GM12878 (cell line): ENCODE measurements at regions not wholly inside any gene's neighbourhood (a gene's known extent, or its start where the extent isn't known, plus 50 kb on each side); places are given as distances from the start of the nearest gene placed in this dataset.

Experiments
- ATAC-seq: fragments of 200-7000 bp; cut with Tn5 transposase; 3 replicates; pipeline ENCODE4 v1.9.1; 2020; ENCODE audit warnings: mild to moderate bottlenecking, moderate library complexity
- BruUV-seq: library from RNA; stranded (reverse); fragments of 400-500 nt; replicated peaks from 2 replicates; lab custom pipeline; 2021; lab: Mats Ljungman, UMichigan
- CTCF ChIA-PET: fragments of 300-600 bp; sonication (Branson Sonifier 250); formaldehyde crosslinking; extraction: SDS; loops from one replicate; lab custom pipeline; 2021; ENCODE audit warnings: inconsistent platforms; lab: Yijun Ruan, JAX
- POLR2A ChIA-PET: fragments of 350-600 bp; formaldehyde crosslinking; extraction: SDS; loops from one replicate; lab custom pipeline; 2021; ENCODE audit warnings: inconsistent platforms; lab: Charles Lee
- RAD21 ChIA-PET: fragments of 300-600 bp; sonication (Branson Sonifier 250); formaldehyde crosslinking; loops from one replicate; lab custom pipeline; 2023; ENCODE audit warnings: antibody characterized with exemption; ENCODE audit not compliant: unreplicated experiment; lab: Charles Lee
- SMC1A ChIA-PET: fragments of 300-600 bp; sonication (Branson Sonifier 250); formaldehyde crosslinking; loops from one replicate; lab custom pipeline; 2023; ENCODE audit not compliant: unreplicated experiment, uncharacterized antibody; lab: Charles Lee
- DNase-seq: peaks from one replicate; pipeline ENCODE4 v3.0.0-alpha.2; 2011; ENCODE audit warnings: low read depth, low spot score
- FAIRE-seq: peaks from 3 replicates; lab custom pipeline; 2011; peaks lifted over from hg19 to GRCh38; lab: Jason Lieb, UNC
- H2AFZ ChIP-seq: 2 replicates; pipeline ENCODE4 v1.6.0; 2011; ENCODE audit warnings: low read depth, low read length, control low read depth; ENCODE audit not compliant: control insufficient read depth
- H3K27ac ChIP-seq: 2 replicates; pipeline ENCODE4 v1.5.1; 2011; ENCODE audit warnings: control low read depth; ENCODE audit not compliant: control insufficient read depth, insufficient read depth
- H3K27me3 ChIP-seq, 2 experiments: replicated peaks in 1 of 2; 2 replicates each; pipeline versions ENCODE4 v1.6.0 to v1.6.1; 2011; ENCODE audit warnings: low read length in 1 of 2; ENCODE audit not compliant: control insufficient read depth in 2 of 2, insufficient read depth in 2 of 2
- H3K36me3 ChIP-seq, 2 experiments: 2 replicates each; pipeline ENCODE4 v1.5.1; 2011; ENCODE audit warnings: low read length in 1 of 2; ENCODE audit not compliant: control insufficient read depth in 2 of 2, insufficient read depth in 2 of 2
- H3K4me1 ChIP-seq: 2 replicates; pipeline ENCODE4 v1.6.1; 2011; ENCODE audit warnings: mild to moderate bottlenecking, low read length, moderate library complexity, mixed read lengths; ENCODE audit not compliant: control insufficient read depth, insufficient read depth
- H3K4me2 ChIP-seq: 2 replicates; pipeline ENCODE4 v1.6.0; 2011; ENCODE audit warnings: control low read depth; ENCODE audit not compliant: control insufficient read depth, insufficient read depth
- H3K4me3 ChIP-seq: fragments of 200-600 bp; sonication (generic); 2 replicates; pipeline ENCODE4 v1.5.1; 2016
- H3K79me2 ChIP-seq: 2 replicates; pipeline ENCODE4 v1.6.0; 2011; ENCODE audit warnings: low read length; ENCODE audit not compliant: control insufficient read depth, insufficient read depth
- H3K9ac ChIP-seq: 2 replicates; pipeline ENCODE4 v1.8.0; 2011; ENCODE audit warnings: low read length, control low read depth, mixed read lengths; ENCODE audit not compliant: control insufficient read depth, insufficient read depth
- H3K9me3 ChIP-seq: replicated peaks from 3 replicates; pipeline ENCODE4 v1.5.1; 2011; ENCODE audit warnings: mild to moderate bottlenecking, low read length; ENCODE audit not compliant: control insufficient read depth, insufficient read depth
- H4K20me1 ChIP-seq: 2 replicates; pipeline ENCODE4 v1.6.0; 2011; ENCODE audit not compliant: control insufficient read depth, insufficient read depth
- CTCF ChIP-seq, 3 experiments: IDR thresholded peaks in 2 of 3; conservative IDR thresholded peaks in 1 of 3; 2 replicates each; pipeline ENCODE4 v1.5.1; 2011; ENCODE audit warnings: low read depth in 3 of 3, low read length in 3 of 3, mild to moderate bottlenecking in 3 of 3, control low read depth in 2 of 3, moderate library complexity in 2 of 3, inconsistent platforms in 1 of 3, mixed read lengths in 1 of 3; ENCODE audit not compliant: control insufficient read depth in 2 of 3, insufficient read depth in 1 of 3; ENCODE audit errors: extremely low read depth in 1 of 3
- ELK1 ChIP-seq: IDR thresholded peaks from 2 replicates; pipeline ENCODE4 v1.6.1; 2012; ENCODE audit warnings: low read depth, low read length, improper control_type of control experiment
- POLR2AphosphoS5 ChIP-seq: IDR thresholded peaks from 2 replicates; pipeline ENCODE4 v1.6.1; 2011; ENCODE audit warnings: mild to moderate bottlenecking, low read length, inconsistent platforms
- RFX5 ChIP-seq: IDR thresholded peaks from 2 replicates; pipeline ENCODE4 v1.6.1; 2011; ENCODE audit warnings: low read depth, low read length, improper control_type of control experiment
- SIN3A ChIP-seq: IDR thresholded peaks from 2 replicates; pipeline ENCODE4 v1.6.1; 2012; ENCODE audit warnings: low read depth, low read length, improper control_type of control experiment
- SPI1 ChIP-seq: IDR thresholded peaks from 2 replicates; pipeline ENCODE4 v1.6.1; 2011; ENCODE audit warnings: low read depth, mild to moderate bottlenecking, low read length, moderate library complexity, borderline replicate concordance; ENCODE audit not compliant: insufficient read depth
- YBX1 ChIP-seq: fragments of 450-650 bp; IDR thresholded peaks from 2 replicates; pipeline ENCODE4 v1.6.1; 2016; ENCODE audit warnings: antibody characterized with exemption
- ZBTB40 ChIP-seq: fragments of 450-650 bp; IDR thresholded peaks from 2 replicates; pipeline ENCODE4 v1.6.1; 2016; ENCODE audit warnings: mild to moderate bottlenecking, moderate library complexity, borderline replicate concordance
- WGBS: methylation state at CpG from one replicate; pipeline ENCODE4 v1.1.6; 2016; ENCODE audit warnings: low lambda C conversion rate; ENCODE audit not compliant: insufficient replicate concordance, insufficient coverage; ENCODE audit errors: missing lambda C conversion rate; 5-methylcytosine and 5-hydroxymethylcytosine counted together
- in situ Hi-C: fragments of 300-500 bp; cut with MboI; formaldehyde crosslinking; loops from 9 replicates; pipeline ENCODE4 v1.14.3; 2018; ENCODE audit warnings: mixed read lengths
- intact Hi-C: fragments of 100-400 bp; cut with micrococcal nuclease; formaldehyde crosslinking; loops from one replicate; pipeline ENCODE4 v1.14.2; 2022; ENCODE audit not compliant: unreplicated experiment

- TF ChIP-seq ZBTB40 (no peak), POLR2AphosphoS5 (no peak)
Observed at GRCh38 chr12:29882846-29883245, 99.1 kb upstream of the TMTC1 start (continued).

- WGBS = 23% methylated on average over 3 of the region's 3 CpGs
- Histone ChIP-seq H3K9me3 (no peaks in the 10 kb centered on the region), H3K36me3 (no peaks in the 10 kb centered on the region), H3K27me3 (no peaks in the 10 kb centered on the region), H3K79me2 (no peaks in the 10 kb centered on the region), H3K4me3 (no peak overlapping the region), H2AFZ (no peak overlapping the region), H3K27ac (no peak overlapping the region), H3K4me2 (no peak overlapping the region), H3K4me1 (no peaks in the 10 kb centered on the region), H3K9ac (no peak overlapping the region), H4K20me1 (no peaks in the 10 kb centered on the region)
- BruUV-seq = no TSS peak
- intact Hi-C loops (no loop called here), in situ Hi-C loops (no loop called here)
- DNase-seq (no peak), FAIRE-seq (no peak), ATAC-seq (no peak)
- POLR2A ChIA-PET = no interaction called here
- RAD21 ChIA-PET = interaction anchor here (0.6 kb wide), 1 partner anchor 356 kb away, joined by 3 read pairs; no protein-coding TSS in a partner anchor
- no peak for TF ChIP-seq RFX5
- TF ChIP-seq YBX1 = no peak
- no peak for TF ChIP-seq ELK1
- no peak for TF ChIP-seq SPI1
- no peak for TF ChIP-seq SIN3A
- TF ChIP-seq CTCF (IDR thresholded peaks at IDR 0.05 in 2 of 3, conservative IDR thresholded peaks at IDR 0.05 in 1 of 3; ENCODE audit: control insufficient read depth in 2 of 3, extremely low read depth in 1 of 3, insufficient read depth in 1 of 3, low read depth in 3 of 3, low read length in 3 of 3) = no peak
- SMC1A ChIA-PET = interaction anchor here (1.3 kb wide), 1 partner anchor 9 kb away, joined by 4 read pairs; no protein-coding TSS in a partner anchor
- CTCF ChIA-PET = no interaction called here
Observed at GRCh38 chr12:29880987-29881386, 97.2 kb upstream of the TMTC1 start.
